T-helper 1 cell treated with Interleukin-12 subunit alpha and Interleukin-12 subunit beta and Interleukin-4 antibody, amounts not matched to agents 30 μg/mL and 1 μg/mL, for 36 hours (primary cell): ENCODE measurements at regions not wholly inside any gene's neighbourhood (a gene's known extent, or its start where the extent isn't known, plus 50 kb on each side); places are given as distances from the start of the nearest gene placed in this dataset.

Source experiments
- H3K27ac Mint-ChIP-seq: one replicate; pipeline ENCODE4 v1.8.0; 2021; ENCODE audit warnings: mild to moderate bottlenecking, mixed read lengths
- H3K27me3 Mint-ChIP-seq: one replicate; pipeline ENCODE4 v1.8.0; 2021; ENCODE audit warnings: low read depth, mixed read lengths
- H3K36me3 Mint-ChIP-seq: one replicate; pipeline ENCODE4 v1.8.0; 2021; ENCODE audit warnings: low read depth, mixed read lengths
- H3K4me1 Mint-ChIP-seq: one replicate; pipeline ENCODE4 v1.8.0; 2021; ENCODE audit warnings: low read depth, mixed read lengths
- H3K4me3 Mint-ChIP-seq: one replicate; pipeline ENCODE4 v1.8.0; 2021; ENCODE audit warnings: mild to moderate bottlenecking, moderate library complexity, mixed read lengths
- H3K9me3 Mint-ChIP-seq: one replicate; pipeline ENCODE4 v1.8.0; 2021; ENCODE audit warnings: mixed read lengths

- Mint-ChIP-seq H3K9me3 (no peaks in the 10 kb centered on the region), H3K27me3 (peaks cover 17% of the 10 kb centered on the region), H3K36me3 (no peaks in the 10 kb centered on the region), H3K4me3 (no peak overlapping the region), H3K4me1 (no peaks in the 10 kb centered on the region), H3K27ac (no peak overlapping the region)
Observed at GRCh38 chr15:69536726-69537512, 84.3 kb downstream of the RPLP1 start.

GRCh38 chr15:69537901-69538300 lies 85.3 kb downstream of the RPLP1 start:
- Mint-ChIP-seq H3K9me3 (no peaks in the 10 kb centered on the region), H3K27me3 (peaks cover 15% of the 10 kb centered on the region), H3K4me3 (no peak overlapping the region), H3K27ac (no peak overlapping the region), H3K36me3 (no peaks in the 10 kb centered on the region), H3K4me1 (no peaks in the 10 kb centered on the region)

GRCh38 chr15:69538379-69538778 lies 85.8 kb downstream of the RPLP1 start:
- Mint-ChIP-seq H3K4me1 (no peaks in the 10 kb centered on the region), H3K27ac (no peak overlapping the region), H3K4me3 (no peak overlapping the region), H3K27me3 (peaks cover 15% of the 10 kb centered on the region), H3K9me3 (no peaks in the 10 kb centered on the region), H3K36me3 (no peaks in the 10 kb centered on the region)

- Mint-ChIP-seq H3K4me1 (no peaks in the 10 kb centered on the region), H3K36me3 (no peaks in the 10 kb centered on the region), H3K27ac (no peak overlapping the region), H3K4me3 (no peak overlapping the region), H3K9me3 (no peaks in the 10 kb centered on the region), H3K27me3 (peaks cover 20% of the 10 kb centered on the region)
Observed at GRCh38 chr15:69539345-69539744, 86.7 kb downstream of the RPLP1 start.

GRCh38 chr15:69540622-69541021 lies 88.0 kb downstream of the RPLP1 start:
- H3K27ac Mint-ChIP-seq: no peak overlapping the region
- H3K9me3 Mint-ChIP-seq: no peaks in the 10 kb centered on the region
- H3K4me3 Mint-ChIP-seq: no peak overlapping the region
- no peaks in the 10 kb centered on the region for H3K4me1 Mint-ChIP-seq
- no peaks in the 10 kb centered on the region for H3K36me3 Mint-ChIP-seq
- H3K27me3 Mint-ChIP-seq: peaks cover 17% of the 10 kb centered on the region

GRCh38 chr15:69542028-69542427 lies 89.4 kb downstream of the RPLP1 start:
- H3K4me3 Mint-ChIP-seq: no peak overlapping the region
- no peaks in the 10 kb centered on the region for H3K36me3 Mint-ChIP-seq
- no peaks in the 10 kb centered on the region for H3K4me1 Mint-ChIP-seq
- H3K9me3 Mint-ChIP-seq: no peaks in the 10 kb centered on the region
- H3K27ac Mint-ChIP-seq: no peak overlapping the region
- H3K27me3 Mint-ChIP-seq: peaks cover 13% of the 10 kb centered on the region

- Mint-ChIP-seq H3K4me1 (no peaks in the 10 kb centered on the region), H3K36me3 (no peaks in the 10 kb centered on the region), H3K27ac (no peak overlapping the region), H3K4me3 (no peak overlapping the region), H3K9me3 (no peaks in the 10 kb centered on the region), H3K27me3 (peaks cover 13% of the 10 kb centered on the region)
Observed at GRCh38 chr15:69543681-69544364, 91.2 kb downstream of the RPLP1 start.

- Mint-ChIP-seq H3K4me1 (no peaks in the 10 kb centered on the region), H3K27me3 (peaks cover 13% of the 10 kb centered on the region), H3K27ac (no peak overlapping the region), H3K9me3 (no peaks in the 10 kb centered on the region), H3K4me3 (no peak overlapping the region), H3K36me3 (no peaks in the 10 kb centered on the region)
Observed at GRCh38 chr15:69544365-69545113, 91.9 kb downstream of the RPLP1 start.

GRCh38 chr15:69546182-69546581 lies 93.6 kb downstream of the RPLP1 start:
- Mint-ChIP-seq H3K4me1 (no peaks in the 10 kb centered on the region), H3K27ac (no peak overlapping the region), H3K4me3 (no peak overlapping the region), H3K9me3 (peaks cover 7% of the 10 kb centered on the region), H3K27me3 (peaks cover 13% of the 10 kb centered on the region), H3K36me3 (no peaks in the 10 kb centered on the region)

- Mint-ChIP-seq H3K36me3 (peaks cover 2% of the 10 kb centered on the region), H3K27me3 (peaks cover 8% of the 10 kb centered on the region), H3K27ac (no peak overlapping the region)
Observed at GRCh38 chr15:69548395-69549180, 96.0 kb downstream of the RPLP1 start.

GRCh38 chr15:69551391-69552056 lies 98.9 kb downstream of the RPLP1 start:
- no peak overlapping the region for H3K4me3 Mint-ChIP-seq
- peaks cover 20% of the 10 kb centered on the region for H3K9me3 Mint-ChIP-seq
- peaks cover 2% of the 10 kb centered on the region for H3K36me3 Mint-ChIP-seq
- H3K4me1 Mint-ChIP-seq: no peaks in the 10 kb centered on the region
- no peak overlapping the region for H3K27ac Mint-ChIP-seq
- no peaks in the 10 kb centered on the region for H3K27me3 Mint-ChIP-seq

More at GRCh38 chr15:69548395-69549180, 96.0 kb downstream of the RPLP1 start:
- H3K9me3 Mint-ChIP-seq: peaks cover 20% of the 10 kb centered on the region
- no peak overlapping the region for H3K4me3 Mint-ChIP-seq
- no peaks in the 10 kb centered on the region for H3K4me1 Mint-ChIP-seq

GRCh38 chr15:69552057-69552815 lies 99.6 kb downstream of the RPLP1 start:
- H3K4me3 Mint-ChIP-seq: no peak overlapping the region

GRCh38 chr15:69553686-69554085 lies 101.1 kb downstream of the RPLP1 start:
- H3K27ac Mint-ChIP-seq: no peak overlapping the region
- peaks cover 2% of the 10 kb centered on the region for H3K36me3 Mint-ChIP-seq
- H3K9me3 Mint-ChIP-seq: peaks cover 20% of the 10 kb centered on the region
- H3K4me1 Mint-ChIP-seq: no peaks in the 10 kb centered on the region
- peaks cover 7% of the 10 kb centered on the region for H3K27me3 Mint-ChIP-seq
- H3K4me3 Mint-ChIP-seq: no peak overlapping the region

More at GRCh38 chr15:69552057-69552815, 99.6 kb downstream of the RPLP1 start:
- peaks cover 2% of the 10 kb centered on the region for H3K27me3 Mint-ChIP-seq
- H3K4me1 Mint-ChIP-seq: no peaks in the 10 kb centered on the region
- no peak overlapping the region for H3K27ac Mint-ChIP-seq
- H3K9me3 Mint-ChIP-seq: peaks cover 20% of the 10 kb centered on the region
- H3K36me3 Mint-ChIP-seq: peaks cover 2% of the 10 kb centered on the region
